Colonic mucosa (tissue), 4 donors: ENCODE measurements at regions not wholly inside any gene's neighbourhood (a gene's known extent, or its start where the extent isn't known, plus 50 kb on each side); places are given as distances from the start of the nearest gene placed in this dataset.

Source experiments
- DNase-seq: peaks from one replicate; pipeline ENCODE4 v3.0.0-alpha.2; 2020
- H3K27ac ChIP-seq: fragments of 200-600 bp; one replicate; pipeline ENCODE4 v1.8.0; 2021
- H3K27me3 ChIP-seq: fragments of 200-600 bp; one replicate; pipeline ENCODE4 v1.8.0; 2021
- H3K36me3 ChIP-seq: fragments of 200-600 bp; one replicate; pipeline ENCODE4 v1.8.0; 2021
- H3K4me1 ChIP-seq: fragments of 200-600 bp; one replicate; pipeline ENCODE4 v1.8.0; 2021; ENCODE audit warnings: mild to moderate bottlenecking
- H3K4me3 ChIP-seq: fragments of 200-600 bp; one replicate; pipeline ENCODE4 v1.8.0; 2021
- H3K9ac ChIP-seq, 2 donors: one replicate each; pipeline ENCODE4 v1.7.0; 2013; ENCODE audit warnings: control low read depth in 2 of 2, low read depth in 2 of 2, low read length in 2 of 2
- H3K9me3 ChIP-seq: fragments of 200-600 bp; one replicate; pipeline ENCODE4 v1.8.0; 2021
- intact Hi-C: fragments of 100-400 bp; cut with DNase I; formaldehyde crosslinking; loops from one replicate; pipeline ENCODE4 v1.14.1; 2022
- TF ChIP-seq, protein P1 (sequence below): fragments of 200-600 bp; IDR thresholded peaks from one replicate; pipeline ENCODE4 v1.8.0; 2022; ENCODE audit warnings: antibody characterized with exemption, mild to moderate bottlenecking
- donor health status: healthy.
- donor health status: DM: no; HTN: no; CAD: no.
- donor health status: DM: no; HTN: no; CAD: no.

DNA sequence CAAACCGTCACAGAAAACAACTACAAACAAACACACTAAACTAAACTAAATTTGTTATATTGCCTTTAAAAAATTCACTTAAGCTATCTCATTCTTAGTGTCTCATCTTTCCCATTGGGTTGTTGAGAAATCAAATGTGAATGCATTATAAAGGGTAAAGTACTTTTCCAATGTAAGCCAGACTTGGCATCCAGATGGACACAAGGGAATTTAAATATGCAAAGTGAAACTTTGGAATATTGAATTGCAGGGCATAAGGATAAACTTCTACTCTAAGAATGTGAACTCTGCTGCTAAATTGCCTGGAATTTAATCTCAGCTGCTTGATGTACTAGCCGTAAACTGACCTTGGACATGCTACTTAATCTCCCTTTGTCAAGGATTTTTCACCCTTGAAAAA lies 1554.6 kb downstream of the CDH8 start:
- Histone ChIP-seq H3K27me3 (no peaks in the 10 kb centered on the region), H3K36me3 (no peaks in the 10 kb centered on the region), H3K9me3 (no peaks in the 10 kb centered on the region), H3K4me3 (no peak overlapping the region), H3K4me1 (no peaks in the 10 kb centered on the region), H3K27ac (no peak overlapping the region), H3K9ac (no peak overlapping the region)
- DNase-seq: no peak
- TF ChIP-seq, protein P1, sequence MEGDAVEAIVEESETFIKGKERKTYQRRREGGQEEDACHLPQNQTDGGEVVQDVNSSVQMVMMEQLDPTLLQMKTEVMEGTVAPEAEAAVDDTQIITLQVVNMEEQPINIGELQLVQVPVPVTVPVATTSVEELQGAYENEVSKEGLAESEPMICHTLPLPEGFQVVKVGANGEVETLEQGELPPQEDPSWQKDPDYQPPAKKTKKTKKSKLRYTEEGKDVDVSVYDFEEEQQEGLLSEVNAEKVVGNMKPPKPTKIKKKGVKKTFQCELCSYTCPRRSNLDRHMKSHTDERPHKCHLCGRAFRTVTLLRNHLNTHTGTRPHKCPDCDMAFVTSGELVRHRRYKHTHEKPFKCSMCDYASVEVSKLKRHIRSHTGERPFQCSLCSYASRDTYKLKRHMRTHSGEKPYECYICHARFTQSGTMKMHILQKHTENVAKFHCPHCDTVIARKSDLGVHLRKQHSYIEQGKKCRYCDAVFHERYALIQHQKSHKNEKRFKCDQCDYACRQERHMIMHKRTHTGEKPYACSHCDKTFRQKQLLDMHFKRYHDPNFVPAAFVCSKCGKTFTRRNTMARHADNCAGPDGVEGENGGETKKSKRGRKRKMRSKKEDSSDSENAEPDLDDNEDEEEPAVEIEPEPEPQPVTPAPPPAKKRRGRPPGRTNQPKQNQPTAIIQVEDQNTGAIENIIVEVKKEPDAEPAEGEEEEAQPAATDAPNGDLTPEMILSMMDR: no peak
- intact Hi-C loops: no loop called here

DNA sequence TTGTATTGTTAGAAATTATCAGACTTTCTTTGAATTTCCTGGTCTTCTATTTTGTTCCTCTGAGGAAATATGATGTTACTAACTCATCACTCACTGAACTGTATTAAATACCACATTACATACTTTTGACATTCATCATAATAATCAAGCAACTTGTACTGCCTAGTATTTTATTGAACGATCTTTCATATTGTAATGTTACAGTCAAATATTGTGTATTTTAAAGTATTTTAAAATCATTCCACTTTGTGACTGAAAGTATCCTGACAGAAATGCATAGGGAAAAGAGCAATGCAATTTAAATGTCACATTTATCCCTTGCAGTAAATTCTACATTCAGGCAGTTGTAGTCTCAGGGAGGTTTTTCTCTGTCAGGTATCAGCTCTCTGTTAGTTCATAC lies 1557.4 kb downstream of the CDH8 start:
- Histone ChIP-seq H3K27ac (no peak overlapping the region), H3K4me3 (no peak overlapping the region), H3K9me3 (no peaks in the 10 kb centered on the region), H3K27me3 (no peaks in the 10 kb centered on the region), H3K4me1 (no peaks in the 10 kb centered on the region), H3K36me3 (no peaks in the 10 kb centered on the region), H3K9ac (no peak overlapping the region)
- DNase-seq: no peak
- intact Hi-C loops: no loop called here
- TF ChIP-seq, protein P1: no peak

DNA sequence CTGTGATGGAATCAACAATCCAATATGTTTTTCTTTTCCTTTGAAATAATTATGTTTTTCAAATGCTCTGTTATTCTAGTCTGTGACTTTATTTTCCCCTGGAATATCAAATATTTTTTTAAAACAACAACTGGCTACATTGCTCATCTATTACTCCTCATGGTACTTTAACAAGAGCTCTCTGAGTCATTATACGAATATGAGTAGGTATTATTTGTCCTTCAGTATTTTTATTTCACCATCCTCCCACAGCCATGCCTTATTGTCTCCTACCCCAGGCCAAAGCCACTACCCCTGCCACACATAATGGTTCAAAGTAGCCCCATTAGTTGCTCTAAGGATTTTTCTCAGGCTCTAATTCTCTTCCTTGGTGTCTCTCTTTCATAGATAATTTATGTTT lies 1572.3 kb downstream of the CDH8 start:
- Histone ChIP-seq H3K27me3 (no peaks in the 10 kb centered on the region), H3K9me3 (no peaks in the 10 kb centered on the region), H3K36me3 (no peaks in the 10 kb centered on the region), H3K27ac (no peak overlapping the region), H3K4me3 (no peak overlapping the region), H3K4me1 (no peaks in the 10 kb centered on the region), H3K9ac (no peak overlapping the region)
- TF ChIP-seq, protein P1: no peak
- intact Hi-C loops: no loop called here
- DNase-seq: no peak

DNA sequence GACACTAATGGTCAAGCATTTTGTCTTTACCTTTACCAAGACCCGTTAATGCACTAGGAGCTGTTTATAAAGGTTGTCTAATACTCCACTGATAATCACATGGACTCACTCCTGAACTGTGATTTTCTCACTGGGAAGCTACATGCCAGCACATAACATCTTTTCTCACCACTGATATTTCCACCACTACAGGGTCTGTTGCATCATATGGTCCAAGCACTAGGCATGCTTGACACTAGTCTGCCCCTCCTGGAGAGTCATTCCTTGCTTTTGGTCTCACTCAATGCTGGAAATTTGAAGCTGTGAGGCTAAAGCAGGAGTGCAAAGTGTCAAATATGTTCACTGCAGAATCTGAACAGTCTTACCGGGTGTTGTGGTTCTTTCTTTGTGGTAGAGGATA lies 1576.8 kb downstream of the CDH8 start:
- Histone ChIP-seq H3K9ac (no peak overlapping the region), H3K36me3 (no peaks in the 10 kb centered on the region), H3K9me3 (no peaks in the 10 kb centered on the region), H3K27ac (no peak overlapping the region), H3K4me3 (no peak overlapping the region), H3K27me3 (no peaks in the 10 kb centered on the region), H3K4me1 (no peaks in the 10 kb centered on the region)
- TF ChIP-seq, protein P1: no peak
- intact Hi-C loops: no loop called here
- no peak for DNase-seq

DNA sequence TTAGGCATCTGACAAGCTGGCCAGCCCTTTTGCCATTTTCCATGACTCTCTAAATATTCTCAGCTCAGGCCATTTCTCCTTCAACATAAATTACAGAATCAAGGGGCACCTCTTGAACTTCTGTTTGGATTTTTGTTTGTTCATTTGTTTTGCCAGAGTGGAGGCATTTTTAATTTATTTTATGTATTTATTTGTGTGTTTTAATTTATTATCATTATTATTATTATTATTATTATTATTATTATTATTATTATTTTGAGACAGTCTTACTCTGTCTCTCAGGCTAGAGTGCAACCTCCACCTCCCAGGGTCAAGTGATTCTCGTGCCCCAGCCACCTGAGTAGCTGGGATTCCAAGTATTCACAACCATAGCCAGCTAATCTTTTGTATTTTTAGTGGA lies 1578.0 kb downstream of the CDH8 start:
- Histone ChIP-seq H3K4me1 (no peaks in the 10 kb centered on the region), H3K27ac (no peak overlapping the region), H3K36me3 (no peaks in the 10 kb centered on the region), H3K27me3 (no peaks in the 10 kb centered on the region), H3K9me3 (no peaks in the 10 kb centered on the region), H3K4me3 (no peak overlapping the region), H3K9ac (no peak overlapping the region)
- DNase-seq: no peak
- intact Hi-C loops: no loop called here
- TF ChIP-seq, protein P1: no peak

DNA sequence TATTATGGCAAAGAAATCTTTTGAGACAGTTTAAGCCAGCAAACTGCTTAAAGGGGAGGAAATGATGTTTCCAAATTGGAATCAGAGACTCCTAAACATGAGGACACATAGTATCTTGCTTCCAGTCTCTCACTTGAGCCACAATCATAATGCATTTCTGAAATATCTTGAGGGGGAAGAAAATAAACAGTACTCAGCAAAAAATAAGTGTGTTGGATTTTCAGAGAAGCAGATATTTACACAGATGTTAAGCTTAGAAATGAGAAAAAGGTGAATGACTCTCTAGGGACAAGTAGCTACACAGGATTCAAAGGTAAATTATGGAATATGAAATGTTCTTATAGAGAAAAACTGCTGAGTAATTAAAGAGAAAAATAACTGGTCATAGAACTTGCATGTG lies 1583.6 kb downstream of the CDH8 start:
- TF ChIP-seq, protein P1: no peak
- intact Hi-C loops: no loop called here
- Histone ChIP-seq H3K27ac (no peak overlapping the region), H3K9me3 (no peaks in the 10 kb centered on the region), H3K4me1 (no peaks in the 10 kb centered on the region), H3K9ac (no peak overlapping the region), H3K36me3 (no peaks in the 10 kb centered on the region), H3K27me3 (no peaks in the 10 kb centered on the region), H3K4me3 (no peak overlapping the region)
- DNase-seq: no peak
